SW480 (cell line): ENCODE measurements at regions not wholly inside any gene's neighbourhood (a gene's known extent, or its start where the extent isn't known, plus 50 kb on each side); places are given as distances from the start of the nearest gene placed in this dataset.
"Not testable (repeated sequence)": the region's sequence is repeated elsewhere in the genome, so short reads cannot be mapped to it uniquely, and the experiment has no call there.

Source experiments
- DNase-seq: peaks from one replicate; pipeline ENCODE4 v3.0.0-alpha.2; 2016; ENCODE audit warnings: low spot score

DNA sequence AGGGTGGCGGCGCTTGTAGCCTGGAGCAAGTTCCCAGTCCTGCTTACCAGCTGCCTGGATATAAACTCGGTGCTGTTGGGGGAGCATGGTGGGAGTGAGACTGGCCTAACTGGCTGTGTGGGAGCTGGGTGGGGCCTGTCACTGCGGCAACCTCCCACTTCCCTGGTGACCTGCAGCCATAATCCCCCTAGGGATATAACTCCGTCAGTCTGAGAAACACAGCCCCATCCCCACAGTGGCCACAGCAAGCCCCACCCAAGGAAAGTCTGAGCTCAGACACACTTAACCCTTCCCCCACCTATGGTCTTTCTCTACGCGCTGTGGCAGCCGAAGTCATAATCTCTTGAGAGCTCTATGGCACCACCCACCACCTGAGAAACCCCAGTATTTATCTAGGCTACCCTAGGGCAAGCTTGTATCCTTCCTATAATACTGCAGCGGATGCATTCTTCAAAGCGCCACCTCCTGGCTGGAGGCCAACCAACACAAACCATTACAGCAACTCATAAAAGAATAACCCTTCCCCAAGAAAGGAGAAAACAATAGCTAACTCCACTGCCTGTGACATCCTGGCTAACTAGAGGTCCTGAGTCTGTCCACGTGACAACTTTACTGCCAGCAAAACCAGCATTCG lies 57.4 kb downstream of the ZNF648 start:
- no peak for DNase-seq

DNA sequence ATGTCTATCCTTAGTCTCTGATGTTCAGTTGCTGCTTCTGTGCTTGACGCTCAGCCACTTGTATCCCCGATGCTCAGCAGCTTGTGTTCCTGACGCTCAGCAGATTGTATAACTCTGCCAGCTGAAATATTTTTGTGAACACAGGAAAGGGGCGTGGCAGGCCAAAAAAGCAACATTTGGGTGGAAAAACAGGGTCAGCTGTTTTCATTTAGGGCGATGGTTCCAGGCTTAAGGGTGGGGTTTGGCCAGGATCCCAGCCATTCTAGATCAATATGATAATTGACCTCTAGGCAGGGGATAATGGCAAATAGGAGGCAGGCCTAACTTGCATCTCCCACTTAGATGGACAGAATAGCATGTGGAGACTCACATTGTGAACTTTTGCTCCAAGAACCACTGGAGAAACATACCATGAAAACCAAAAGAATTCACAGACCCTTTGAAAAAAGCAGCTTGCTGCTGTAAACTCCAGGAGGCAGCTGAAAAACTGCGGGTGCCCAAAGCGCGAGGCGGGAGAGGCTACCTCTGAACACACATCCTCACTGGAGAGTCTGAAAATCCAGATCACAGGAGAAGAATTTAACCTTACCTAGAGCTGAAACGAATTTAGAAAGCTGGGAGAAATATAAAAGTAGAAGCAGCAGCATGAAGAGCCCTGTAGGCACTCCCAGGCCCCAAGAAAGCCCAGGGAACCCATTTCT lies 58.3 kb downstream of the ZNF648 start:
- DNase-seq: no peak

GRCh38 chr1:182002570-182002969 lies 58.9 kb downstream of the ZNF648 start:
- DNase-seq: no peak

GRCh38 chr1:181998858-181999257 lies 62.7 kb downstream of the ZNF648 start:
- no peak for DNase-seq

DNA sequence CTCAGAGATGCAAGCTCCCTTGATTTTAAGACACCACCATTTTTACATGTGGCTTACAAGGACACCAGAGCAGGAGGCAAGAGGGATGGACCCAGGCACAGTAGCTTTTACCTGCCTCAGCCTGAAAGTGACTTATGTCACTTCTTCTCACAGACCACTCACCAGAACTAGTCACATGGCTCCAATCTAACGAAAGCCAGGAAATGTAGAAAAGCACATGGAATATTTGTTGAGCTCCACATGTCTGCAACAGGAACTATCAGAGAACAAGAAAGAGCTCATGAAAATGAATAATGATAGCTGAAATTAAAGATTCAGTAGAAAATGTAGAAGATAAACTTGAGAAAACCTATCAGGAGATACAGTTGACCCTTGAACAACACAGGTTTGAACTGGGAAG lies 69.4 kb downstream of the ZNF648 start:
- DNase-seq: no peak

DNA sequence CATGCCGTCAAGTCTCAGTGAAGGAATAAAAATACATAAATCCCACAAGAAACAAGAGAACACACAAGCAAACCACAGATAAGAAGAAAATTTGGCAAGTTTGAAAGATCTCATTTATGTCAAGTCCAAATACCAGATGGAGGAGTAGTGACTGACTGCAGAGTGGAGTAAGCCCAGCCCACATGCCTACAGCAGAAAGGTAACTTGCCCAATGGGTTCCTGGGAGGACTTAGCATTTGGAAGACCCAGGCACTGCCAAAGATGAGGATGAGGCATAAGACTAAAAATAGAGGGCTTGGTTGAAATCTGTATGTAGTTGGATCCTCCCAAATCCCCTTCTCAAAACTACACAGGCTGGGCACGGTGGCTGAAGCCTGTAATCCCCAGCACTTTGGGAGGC lies 70.8 kb downstream of the ZNF648 start:
- DNase-seq: no peak

GRCh38 chr1:181989261-181989920 lies 72.1 kb downstream of the ZNF648 start:
- DNase-seq: no peak

DNA sequence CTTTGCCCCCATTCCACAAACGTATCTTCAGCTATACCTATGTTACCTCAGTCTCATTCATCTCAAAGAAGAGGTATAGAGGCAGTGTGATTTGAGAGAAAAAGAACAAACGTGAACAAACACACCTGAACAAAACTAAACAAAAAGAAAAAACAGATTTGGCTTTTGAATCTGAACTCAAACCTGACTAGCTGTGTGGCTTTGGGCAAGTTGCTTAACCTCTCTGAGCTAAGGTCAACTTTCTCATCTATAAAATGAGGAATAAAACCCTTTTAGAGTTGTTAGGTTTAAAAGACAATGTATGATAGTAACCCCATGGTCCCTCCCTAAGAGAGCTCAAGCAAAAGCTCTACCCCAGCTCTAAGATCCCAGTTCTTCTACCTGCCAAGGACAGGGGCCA lies 73.5 kb downstream of the ZNF648 start:
- no peak for DNase-seq

- no peak for DNase-seq
These were observed 74.1 kb downstream of the ZNF648 start for GRCh38 chr1:181987334-181987895.

- no peak for DNase-seq
These were observed 74.6 kb downstream of the ZNF648 start for GRCh38 chr1:181986907-181987305.

DNA sequence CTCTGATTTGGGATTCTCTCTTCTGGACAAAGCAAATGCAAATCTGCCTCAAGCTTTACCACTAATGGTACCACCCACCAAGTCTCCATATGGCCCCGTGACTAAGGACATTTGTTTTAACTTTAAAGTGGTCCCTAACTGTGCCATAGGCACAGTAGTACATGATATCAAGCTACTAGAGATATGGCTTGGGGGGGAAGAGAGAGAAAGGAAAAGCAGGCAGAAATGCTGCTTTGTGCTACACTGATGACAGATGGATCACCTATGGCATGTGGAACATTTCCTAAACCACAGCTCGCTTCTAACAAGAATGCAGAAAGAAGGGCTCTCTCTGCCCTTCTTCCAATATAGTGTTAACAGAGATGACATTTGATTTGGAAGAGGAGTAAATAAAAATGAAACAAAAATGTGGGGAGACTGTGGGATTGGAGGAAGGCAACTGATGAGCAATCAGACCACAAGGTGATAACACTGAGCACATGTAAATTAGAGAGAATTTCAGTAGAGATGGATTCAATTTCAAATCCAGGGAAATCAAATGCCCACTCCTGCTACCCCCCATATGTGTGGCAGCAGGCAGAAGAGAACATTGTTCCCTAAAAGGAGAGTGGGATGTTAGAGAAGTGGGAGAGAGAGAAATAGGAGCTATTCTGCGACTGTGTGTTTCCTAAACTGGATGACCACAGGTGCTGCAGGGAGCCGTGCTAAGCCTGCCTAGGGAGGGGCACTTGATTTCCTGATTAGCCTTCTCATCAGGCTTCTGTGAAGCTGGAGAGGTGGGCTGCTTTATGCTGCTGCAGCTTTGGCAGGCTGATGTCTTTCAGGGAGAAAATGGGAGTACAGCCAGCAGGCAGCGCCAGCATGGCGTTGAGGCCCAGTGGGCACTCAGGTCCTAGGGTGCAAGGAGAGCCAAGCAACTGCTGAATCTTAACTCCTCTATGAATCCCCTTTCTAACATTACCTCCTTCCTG lies 75.3 kb downstream of the ZNF648 start:
- no peak for DNase-seq

DNA sequence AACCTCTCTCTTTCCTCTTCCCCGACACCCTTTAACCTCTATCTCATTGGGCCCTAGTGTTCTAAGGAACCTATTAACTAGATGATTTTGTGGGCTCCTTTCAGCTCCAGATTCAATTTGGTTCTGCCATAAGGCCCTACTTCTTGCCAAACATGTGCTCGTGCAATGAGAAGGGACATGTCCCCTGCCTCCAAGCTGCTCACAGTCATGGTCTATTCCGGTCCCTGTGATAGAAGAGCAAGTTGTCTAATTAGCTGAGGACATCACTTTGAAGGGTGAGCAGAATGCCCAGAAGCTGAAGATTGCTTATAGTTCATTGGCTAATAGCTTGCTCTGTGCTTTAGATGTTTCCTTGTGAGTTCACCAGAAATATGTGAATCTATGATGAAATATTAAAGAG lies 76.2 kb downstream of the ZNF648 start:
- no peak for DNase-seq

- DNase-seq: no peak
These were observed 77.5 kb downstream of the ZNF648 start for GRCh38 chr1:181984006-181984405.

DNA sequence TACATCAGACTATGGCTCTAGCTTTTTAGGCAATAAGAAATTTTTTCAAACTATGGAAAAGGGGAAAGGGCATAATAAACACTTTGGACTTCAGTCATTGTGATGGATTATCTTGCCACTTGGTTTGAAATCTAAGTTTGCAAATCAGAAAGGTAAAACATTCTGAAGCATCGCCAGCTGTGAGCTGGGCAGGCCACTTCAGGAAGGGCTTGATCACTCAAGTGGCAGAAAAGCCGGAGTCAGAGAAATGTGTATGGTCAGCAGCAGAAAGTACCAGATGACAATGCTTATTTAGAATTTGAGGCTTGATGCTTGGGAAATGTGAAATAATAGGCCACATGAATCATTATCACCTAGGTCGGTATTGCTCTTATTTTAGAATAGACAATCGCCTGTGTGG lies 79.7 kb downstream of the ZNF648 start:
- DNase-seq: no peak

GRCh38 chr1:181972256-181972655 lies 89.3 kb downstream of the ZNF648 start:
- no peak for DNase-seq

- DNase-seq: no peak
These were observed 90.1 kb downstream of the ZNF648 start for GRCh38 chr1:181971424-181971823.

GRCh38 chr1:181969902-181970301 lies 91.6 kb downstream of the ZNF648 start:
- DNase-seq: no peak

DNA sequence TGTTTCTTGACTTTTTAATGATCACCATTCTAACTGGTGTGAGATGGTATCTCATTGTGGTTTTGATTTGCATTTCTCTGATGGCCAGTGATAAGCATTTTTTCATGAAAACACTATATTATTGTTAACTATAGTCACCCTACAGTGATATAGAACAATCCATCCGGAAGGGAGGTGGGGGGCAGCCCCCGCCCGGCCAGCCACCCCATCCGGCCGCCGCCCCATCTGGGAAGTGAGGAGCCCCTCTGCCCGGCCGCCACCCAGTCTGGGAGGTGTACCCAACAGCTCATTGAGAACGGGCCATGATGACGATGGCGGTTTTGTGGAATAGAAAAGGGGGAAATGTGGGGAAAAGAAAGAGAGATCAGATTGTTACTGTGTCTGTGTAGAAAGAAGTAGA lies 106.8 kb downstream of the ZNF648 start:
- DNase-seq: not testable (repeated sequence)

GRCh38 chr1:181954178-181954577 lies 107.3 kb downstream of the ZNF648 start:
- DNase-seq: not testable (repeated sequence)

DNA sequence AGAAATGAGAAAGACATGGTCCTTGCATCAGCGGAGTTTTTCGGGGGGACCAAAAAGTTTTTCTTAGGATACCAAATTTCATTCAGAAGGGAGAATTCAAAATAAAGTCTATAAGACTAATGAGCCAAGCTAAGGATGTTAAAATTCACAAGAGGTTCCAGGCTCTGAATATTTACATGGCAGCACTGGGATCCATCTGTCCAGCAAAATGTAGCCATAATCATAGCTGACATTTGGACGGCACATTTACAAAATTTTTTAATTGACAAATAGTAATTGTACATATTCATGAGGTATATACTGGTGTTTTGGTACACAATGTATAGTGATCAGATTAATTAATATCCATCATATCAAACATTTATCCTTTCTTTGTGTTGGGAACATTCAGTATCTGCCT lies 107.9 kb downstream of the ZNF648 start:
- DNase-seq: no peak

GRCh38 chr1:181951213-181951612 lies 110.3 kb downstream of the ZNF648 start:
- no peak for DNase-seq

GRCh38 chr1:181949500-181949899 lies 112.0 kb downstream of the ZNF648 start:
- no peak for DNase-seq
